EH (cell line): ENCODE measurements at regions not wholly inside any gene's neighbourhood (a gene's known extent, or its start where the extent isn't known, plus 50 kb on each side); places are given as distances from the start of the nearest gene placed in this dataset.
"Not testable (repeated sequence)": the region's sequence is repeated elsewhere in the genome, so short reads cannot be mapped to it uniquely, and the experiment has no call there.

ENCODE experiments used
- DNase-seq: peaks from one replicate; pipeline ENCODE4 v3.0.0-alpha.2; 2015; ENCODE audit warnings: low read depth

GRCh38 chr12:93080452-93080851, 151.4 kb upstream of the EEA1 start:
- DNase-seq: no peak

- peak; percentile 76 for DNase-seq
Observed at GRCh38 chr12:93080994-93081809, 152.1 kb upstream of the EEA1 start.

GRCh38 chr12:93081810-93082165, 152.7 kb upstream of the EEA1 start:
- DNase-seq: no peak

- DNase-seq: peak; percentile 42
Observed at GRCh38 chr12:93085383-93086287, 156.5 kb upstream of the EEA1 start.

- no peak for DNase-seq
Observed at GRCh38 chr12:93086288-93086727, 157.2 kb upstream of the EEA1 start.

GRCh38 chr12:93087840-93088610, 158.9 kb upstream of the EEA1 start:
- no peak for DNase-seq

GRCh38 chr12:93089805-93090569, 160.9 kb upstream of the EEA1 start:
- peak; percentile 93 for DNase-seq

GRCh38 chr12:93090731-93091172, 161.7 kb upstream of the EEA1 start:
- peak; percentile 72 for DNase-seq

- peak; percentile 17 for DNase-seq
Observed at GRCh38 chr12:93091886-93092648, 163.0 kb upstream of the EEA1 start.

- no peak for DNase-seq
Observed at GRCh38 chr12:93092649-93092945, 163.5 kb upstream of the EEA1 start.

GRCh38 chr12:93093243-93093642, 164.1 kb upstream of the EEA1 start:
- no peak for DNase-seq

GRCh38 chr12:93094222-93094621, 165.1 kb upstream of the EEA1 start:
- not testable (repeated sequence) for DNase-seq

- DNase-seq: no peak
Observed at GRCh38 chr12:93094988-93095737, 166.1 kb upstream of the EEA1 start.

GRCh38 chr12:93097417-93097816, 168.3 kb upstream of the EEA1 start:
- no peak for DNase-seq

GRCh38 chr12:93098077-93098476, 169.0 kb upstream of the EEA1 start:
- peak; percentile 46 for DNase-seq

GRCh38 chr12:93099792-93100191, 170.7 kb upstream of the EEA1 start:
- DNase-seq: no peak

GRCh38 chr12:93100610-93101009, 171.5 kb upstream of the EEA1 start:
- peak; percentile 44 for DNase-seq

GRCh38 chr12:93101367-93101766, 172.3 kb upstream of the EEA1 start:
- no peak for DNase-seq

- no peak for DNase-seq
Observed at GRCh38 chr12:93102312-93102711, 173.2 kb upstream of the EEA1 start.

- DNase-seq: no peak
Observed at GRCh38 chr12:93102744-93103143, 173.6 kb upstream of the EEA1 start.
